HepG2 (cell line): ENCODE measurements at regions not wholly inside any gene's neighbourhood (a gene's known extent, or its start where the extent isn't known, plus 50 kb on each side); places are given as distances from the start of the nearest gene placed in this dataset.

ENCODE experiments used
- ATAC-seq: fragments of 200-7000 bp; cut with Tn5 transposase; 3 replicates; pipeline ENCODE4 v1.9.1; 2020; ENCODE audit warnings: mild to moderate bottlenecking, moderate library complexity
- BruUV-seq: library from RNA; stranded (reverse); fragments of 400-500 nt; replicated peaks from 2 replicates; lab custom pipeline; 2021; lab: Mats Ljungman, UMichigan
- CTCF ChIA-PET: fragments of 300-600 bp; formaldehyde crosslinking; extraction: SDS; loops from one replicate; lab custom pipeline; 2021; ENCODE audit warnings: low total read pairs, inconsistent platforms, low intra/inter-chr PET ratio; lab: Yijun Ruan, JAX
- POLR2A ChIA-PET: fragments of 350-600 bp; sonication (Branson Sonifier 250); formaldehyde crosslinking; loops from one replicate; lab custom pipeline; 2020; ENCODE audit warnings: antibody characterized with exemption, inconsistent platforms; lab: Yijun Ruan, JAX
- DNase-seq: peaks from one replicate; pipeline ENCODE4 v3.0.0-alpha.2; 2015; ENCODE audit warnings: low spot score
- FAIRE-seq: peaks from 3 replicates; lab custom pipeline; 2011; peaks lifted over from hg19 to GRCh38; lab: Jason Lieb, UNC
- H2AFZ ChIP-seq: one replicate; pipeline ENCODE4 v1.6.1; 2011; ENCODE audit warnings: low read length, inconsistent platforms
- H3K27ac ChIP-seq: fragments of 300-600 bp; 3 replicates; pipeline ENCODE4 v1.8.0; 2011; ENCODE audit warnings: mixed run types, mild to moderate bottlenecking, mixed read lengths, low read length, inconsistent platforms; ENCODE audit not compliant: insufficient read depth; ENCODE audit errors: extremely low read length
- H3K27me3 ChIP-seq, 2 experiments: fragments of 200-600 bp in 1 of 2; 2 replicates in 1 of 2; 3 replicates in 1 of 2; pipeline versions ENCODE4 v1.6.0 to v1.8.0; 2011; ENCODE audit warnings: low read length in 2 of 2, mild to moderate bottlenecking in 2 of 2, moderate library complexity in 2 of 2, inconsistent platforms in 1 of 2; ENCODE audit not compliant: insufficient read depth in 2 of 2, control insufficient read depth in 1 of 2
- H3K36me3 ChIP-seq, 2 experiments: fragments of 200-600 bp in 1 of 2; replicated peaks in 1 of 2; 2 replicates in 1 of 2; 3 replicates in 1 of 2; pipeline versions ENCODE4 v1.5.1 to v1.8.0; 2011; ENCODE audit warnings: low read length in 2 of 2, inconsistent platforms in 1 of 2; ENCODE audit not compliant: insufficient read depth in 2 of 2, control insufficient read depth in 1 of 2
- H3K4me1 ChIP-seq: 2 replicates; pipeline ENCODE4 v1.5.1; 2012; ENCODE audit warnings: low read length, inconsistent platforms; ENCODE audit not compliant: insufficient read depth
- H3K4me2 ChIP-seq: 2 replicates; pipeline ENCODE4 v1.6.0; 2011; ENCODE audit warnings: low read depth, low read length, inconsistent platforms
- H3K4me3 ChIP-seq, 3 experiments: fragments of 200-600 bp in 1 of 3; sonication (generic), shearing (Covaris generic) in 1 of 3; replicated peaks in 1 of 3; 2 replicates each; pipeline ENCODE4 v1.5.1; 2011 to 2016; ENCODE audit warnings: low read length in 3 of 3, inconsistent platforms in 2 of 3, low read depth in 2 of 3, mild to moderate bottlenecking in 2 of 3, control low read depth in 1 of 3, mixed read lengths in 1 of 3; ENCODE audit not compliant: insufficient read depth in 1 of 3
- H3K79me2 ChIP-seq: one replicate; pipeline ENCODE4 v1.6.1; 2011; ENCODE audit warnings: low read length, inconsistent platforms; ENCODE audit not compliant: insufficient read depth
- H3K9ac ChIP-seq: 2 replicates; pipeline ENCODE4 v1.6.0; 2011; ENCODE audit warnings: mild to moderate bottlenecking, low read depth, low read length, inconsistent platforms; ENCODE audit not compliant: insufficient read depth
- H3K9me3 ChIP-seq: 2 replicates; pipeline ENCODE4 v1.5.1; 2012; ENCODE audit warnings: mild to moderate bottlenecking, low read length
- H4K20me1 ChIP-seq: 2 replicates; pipeline ENCODE4 v1.6.0; 2011; ENCODE audit warnings: inconsistent platforms, mild to moderate bottlenecking, low read length, moderate library complexity; ENCODE audit not compliant: insufficient read depth
- ATF7 ChIP-seq, 2 experiments: fragments of 450-650 bp in 1 of 2; sonication (generic) in 1 of 2; formaldehyde crosslinking in 1 of 2; IDR thresholded peaks; 2 replicates each; pipeline versions ENCODE4 v1.4.0 to v1.6.1; 2016 to 2020; ENCODE audit warnings: antibody characterized with exemption in 1 of 2, mild to moderate bottlenecking in 1 of 2, missing genetic modification reagents in 1 of 2
- BORCS8-MEF2B ChIP-seq: sonication (generic); formaldehyde crosslinking; IDR thresholded peaks from 2 replicates; pipeline ENCODE4 v1.8.0; 2022; ENCODE audit warnings: mild to moderate bottlenecking, missing genetic modification reagents
- CCAR2 ChIP-seq: fragments of 200-400 bp; formaldehyde crosslinking; optimal IDR thresholded peaks from 2 replicates; pipeline ENCODE3; 2018; ENCODE audit warnings: low read depth, mild to moderate bottlenecking, low read length, moderate library complexity
- E2F1 ChIP-seq: sonication (generic); formaldehyde crosslinking; IDR thresholded peaks from 2 replicates; pipeline ENCODE4 v1.5.0; 2020; ENCODE audit warnings: missing genetic modification reagents
- E2F5 ChIP-seq: sonication (generic); formaldehyde crosslinking; conservative IDR thresholded peaks from 2 replicates; pipeline ENCODE4 v1.4.0; 2020; ENCODE audit warnings: missing genetic modification reagents
- NCOA2 ChIP-seq: sonication (generic); formaldehyde crosslinking; IDR thresholded peaks from 2 replicates; pipeline ENCODE4 v1.8.0; 2022; ENCODE audit warnings: inconsistent platforms
- ZFP36L1 ChIP-seq: sonication (generic); formaldehyde crosslinking; IDR thresholded peaks from 2 replicates; pipeline ENCODE4 v1.8.0; 2022; ENCODE audit warnings: mild to moderate bottlenecking, missing genetic modification reagents, moderate library complexity
- ZNF576 ChIP-seq: sonication (generic); formaldehyde crosslinking; IDR thresholded peaks from 2 replicates; pipeline ENCODE4 v1.4.0; 2020; ENCODE audit warnings: mild to moderate bottlenecking, missing genetic modification reagents
- WGBS: methylation state at CpG from one replicate; pipeline ENCODE4 v1.1.6; 2017; ENCODE audit warnings: low lambda C conversion rate; 5-methylcytosine and 5-hydroxymethylcytosine counted together
- in situ Hi-C: cut with HindIII; loops from 2 replicates; pipeline ENCODE4 v1.10.0; 2017; ENCODE audit warnings: low pct_unique_long_range_greater_than_20kb; ENCODE audit not compliant: extremely low pct_ligation_motif_present
- intact Hi-C: fragments of 100-400 bp; cut with micrococcal nuclease; formaldehyde crosslinking; loops from one replicate; pipeline ENCODE4 v1.10.0; 2022; ENCODE audit not compliant: unreplicated experiment

GRCh38 chr5:61842840-61843239 lies 463.2 kb upstream of the KIF2A start:
- Histone ChIP-seq H3K27ac (no peak overlapping the region), H3K27me3 (no peaks in the 10 kb centered on the region), H3K9me3 (no peaks in the 10 kb centered on the region), H3K4me1 (no peaks in the 10 kb centered on the region), H3K36me3 (no peaks in the 10 kb centered on the region), H3K4me3 (no peak overlapping the region), H3K79me2 (no peaks in the 10 kb centered on the region), H2AFZ (no peak overlapping the region), H4K20me1 (no peaks in the 10 kb centered on the region), H3K9ac (no peak overlapping the region), H3K4me2 (no peak overlapping the region)
- no peak for ATAC-seq
- no peak for TF ChIP-seq ZNF576 (CRISPR knock-in tag)
- TF ChIP-seq NCOA2 = no peak
- no peak for TF ChIP-seq E2F1 (CRISPR knock-in tag)
- no peak for TF ChIP-seq BORCS8-MEF2B (CRISPR knock-in tag)
- no peak for DNase-seq
- 0% methylated on average over 1 of the region's 1 CpG for WGBS
- in situ Hi-C loops = no loop called here
- FAIRE-seq = no peak
- no TSS peak for BruUV-seq
- intact Hi-C loops = no loop called here
- POLR2A ChIA-PET = no interaction called here
- CTCF ChIA-PET = no interaction called here

GRCh38 chr5:61850696-61851095 lies 455.3 kb upstream of the KIF2A start:
- H3K4me2 ChIP-seq = no peak overlapping the region
- H3K4me3 ChIP-seq = no peak overlapping the region
- no peak overlapping the region for H3K9ac ChIP-seq
- BruUV-seq = no TSS peak
- no peaks in the 10 kb centered on the region for H3K79me2 ChIP-seq
- no peak overlapping the region for H3K27ac ChIP-seq
- H3K27me3 ChIP-seq = no peaks in the 10 kb centered on the region
- H3K4me1 ChIP-seq = no peaks in the 10 kb centered on the region
- H3K36me3 ChIP-seq = no peaks in the 10 kb centered on the region
- no peak overlapping the region for H2AFZ ChIP-seq
- TF ChIP-seq E2F5 (CRISPR knock-in tag) (no peak), ZFP36L1 (no peak), CCAR2 (no peak), ATF7 (IDR thresholded peaks at IDR 0.05) (peak; percentile 86), ATF7 (CRISPR knock-in tag; IDR thresholded peaks at IDR 0.05) (no peak)
- no peak for DNase-seq
- no peaks in the 10 kb centered on the region for H4K20me1 ChIP-seq
- ChIA-PET CTCF (no interaction called here), POLR2A (no interaction called here)
- intact Hi-C loops = no loop called here
- H3K9me3 ChIP-seq = no peaks in the 10 kb centered on the region
- no peak for FAIRE-seq
- in situ Hi-C loops = no loop called here
- no peak for ATAC-seq
